Ascending aorta (tissue), 2 donors: ENCODE measurements at regions not wholly inside any gene's neighbourhood (a gene's known extent, or its start where the extent isn't known, plus 50 kb on each side); places are given as distances from the start of the nearest gene placed in this dataset.

ENCODE experiments used
- DNase-seq, 2 donors: peaks; one replicate each; pipeline ENCODE4 v3.0.0-alpha.2; 2019; ENCODE audit warnings: low spot score in 2 of 2
- H3K27ac ChIP-seq, 2 donors: fragments of 200-600 bp; sonication (generic); one replicate each; pipeline ENCODE4 v1.5.1; 2016 to 2017; ENCODE audit warnings: mild to moderate bottlenecking in 1 of 2
- H3K27me3 ChIP-seq: fragments of 200-600 bp; sonication (generic); one replicate; pipeline ENCODE4 v1.5.1; 2017
- H3K36me3 ChIP-seq, 2 donors: fragments of 200-600 bp; sonication (generic); one replicate each; pipeline ENCODE4 v1.5.1; 2016
- H3K4me1 ChIP-seq, 2 donors: fragments of 200-600 bp; sonication (generic); one replicate each; pipeline ENCODE4 v1.5.1; 2016 to 2017; ENCODE audit warnings: mild to moderate bottlenecking in 1 of 2
- H3K4me3 ChIP-seq, 2 donors: fragments of 200-600 bp; sonication (generic); one replicate each; pipeline ENCODE4 v1.5.1; 2016 to 2017; ENCODE audit warnings: mild to moderate bottlenecking in 1 of 2
- H3K9me3 ChIP-seq, 2 donors: fragments of 200-600 bp; sonication (generic); one replicate each; pipeline ENCODE4 v1.5.1; 2016
- intact Hi-C: fragments of 100-400 bp; cut with DNase I; formaldehyde crosslinking; loops from one replicate; pipeline ENCODE4 v1.15.1; 2023
- TF ChIP-seq, protein P1 (sequence below), 3 experiments: fragments of 200-600 bp in 2 of 3; fragments of 450-650 bp in 1 of 3; sonication (generic) in 2 of 3; IDR thresholded peaks; one replicate each; pipeline ENCODE4 v1.5.1; 2016 to 2019; ENCODE audit warnings: antibody characterized with exemption in 3 of 3, mild to moderate bottlenecking in 1 of 3, moderate library complexity in 1 of 3

DNA sequence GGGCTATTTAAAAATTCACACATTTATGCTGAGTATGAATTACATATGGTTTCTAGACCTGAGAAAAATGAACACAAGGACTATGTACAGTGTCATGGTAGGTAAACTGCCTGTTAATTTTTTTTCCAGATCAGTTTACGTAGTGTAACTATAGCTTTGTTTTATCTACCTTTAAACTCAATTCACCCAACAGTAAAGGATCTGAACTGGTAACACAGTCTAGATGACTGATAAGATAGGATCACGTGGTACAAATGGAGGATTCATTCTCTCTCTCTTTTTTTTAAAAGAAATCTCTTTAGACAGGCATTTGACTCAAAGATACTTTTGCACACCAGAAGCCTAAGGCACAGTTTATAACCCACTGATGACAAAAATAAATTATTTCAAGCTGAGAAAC lies 130.8 kb upstream of the ATP2B1 start:
- H3K27ac ChIP-seq, result no peak overlapping the region
- no peaks in the 10 kb centered on the region for H3K27me3 ChIP-seq
- no peak for DNase-seq
- intact Hi-C loops, result no loop called here
- no peaks in the 10 kb centered on the region for H3K4me1 ChIP-seq
- no peak overlapping the region for H3K4me3 ChIP-seq
- TF ChIP-seq, protein P1, sequence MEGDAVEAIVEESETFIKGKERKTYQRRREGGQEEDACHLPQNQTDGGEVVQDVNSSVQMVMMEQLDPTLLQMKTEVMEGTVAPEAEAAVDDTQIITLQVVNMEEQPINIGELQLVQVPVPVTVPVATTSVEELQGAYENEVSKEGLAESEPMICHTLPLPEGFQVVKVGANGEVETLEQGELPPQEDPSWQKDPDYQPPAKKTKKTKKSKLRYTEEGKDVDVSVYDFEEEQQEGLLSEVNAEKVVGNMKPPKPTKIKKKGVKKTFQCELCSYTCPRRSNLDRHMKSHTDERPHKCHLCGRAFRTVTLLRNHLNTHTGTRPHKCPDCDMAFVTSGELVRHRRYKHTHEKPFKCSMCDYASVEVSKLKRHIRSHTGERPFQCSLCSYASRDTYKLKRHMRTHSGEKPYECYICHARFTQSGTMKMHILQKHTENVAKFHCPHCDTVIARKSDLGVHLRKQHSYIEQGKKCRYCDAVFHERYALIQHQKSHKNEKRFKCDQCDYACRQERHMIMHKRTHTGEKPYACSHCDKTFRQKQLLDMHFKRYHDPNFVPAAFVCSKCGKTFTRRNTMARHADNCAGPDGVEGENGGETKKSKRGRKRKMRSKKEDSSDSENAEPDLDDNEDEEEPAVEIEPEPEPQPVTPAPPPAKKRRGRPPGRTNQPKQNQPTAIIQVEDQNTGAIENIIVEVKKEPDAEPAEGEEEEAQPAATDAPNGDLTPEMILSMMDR (IDR thresholded peaks at IDR 0.05), result no peak
- H3K9me3 ChIP-seq, result no peaks in the 10 kb centered on the region
- no peaks in the 10 kb centered on the region for H3K36me3 ChIP-seq

DNA sequence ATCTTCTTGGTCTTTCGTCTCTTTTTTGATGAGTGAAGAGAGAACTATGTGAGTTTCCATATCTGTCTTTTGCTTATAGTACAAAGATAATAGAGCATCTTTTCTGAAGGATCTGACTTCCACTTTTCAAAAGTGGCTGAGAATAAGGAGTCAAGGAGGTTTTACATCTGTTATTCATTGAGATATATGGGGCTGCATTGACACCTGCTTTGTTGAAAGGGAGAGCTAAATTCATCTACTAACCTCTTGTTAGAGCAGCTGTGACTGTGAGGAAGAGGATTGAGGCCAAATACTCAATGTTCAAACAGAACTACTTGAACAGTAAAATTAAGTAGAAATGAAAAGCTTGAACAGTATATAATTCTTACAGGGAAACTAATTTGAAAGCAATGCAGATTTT lies 130.2 kb upstream of the ATP2B1 start:
- Histone ChIP-seq H3K4me1 (no peaks in the 10 kb centered on the region), H3K9me3 (no peaks in the 10 kb centered on the region), H3K36me3 (no peaks in the 10 kb centered on the region), H3K27ac (no peak overlapping the region), H3K4me3 (no peak overlapping the region), H3K27me3 (no peaks in the 10 kb centered on the region)
- intact Hi-C loops, result no loop called here
- no peak for DNase-seq
- TF ChIP-seq, protein P1 (IDR thresholded peaks at IDR 0.05), result no peak

DNA sequence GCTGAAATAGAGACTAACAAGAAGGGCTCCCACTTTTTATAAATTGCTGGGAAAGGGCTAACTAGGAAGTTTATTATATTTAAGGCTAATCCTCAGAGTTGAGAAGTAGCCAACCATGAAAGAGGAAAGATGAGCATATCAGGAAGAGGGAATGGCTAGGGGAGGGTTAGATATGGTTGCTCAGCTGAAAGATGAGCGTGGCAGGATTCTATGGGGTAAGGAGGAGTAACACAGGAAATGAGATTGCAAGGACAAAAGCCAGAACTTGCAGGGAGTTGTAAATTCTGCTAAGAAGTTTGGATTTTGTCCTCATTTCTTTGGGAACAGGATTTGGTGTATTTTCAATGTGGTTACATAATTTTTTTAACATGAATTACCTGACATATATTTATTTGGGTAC lies 127.4 kb upstream of the ATP2B1 start:
- Histone ChIP-seq H3K36me3 (no peaks in the 10 kb centered on the region), H3K27ac (no peak overlapping the region), H3K4me1 (no peaks in the 10 kb centered on the region), H3K9me3 (no peaks in the 10 kb centered on the region), H3K27me3 (no peaks in the 10 kb centered on the region), H3K4me3 (no peak overlapping the region)
- no peak for DNase-seq
- TF ChIP-seq, protein P1 (IDR thresholded peaks at IDR 0.05), result no peak
- intact Hi-C loops, result no loop called here

DNA sequence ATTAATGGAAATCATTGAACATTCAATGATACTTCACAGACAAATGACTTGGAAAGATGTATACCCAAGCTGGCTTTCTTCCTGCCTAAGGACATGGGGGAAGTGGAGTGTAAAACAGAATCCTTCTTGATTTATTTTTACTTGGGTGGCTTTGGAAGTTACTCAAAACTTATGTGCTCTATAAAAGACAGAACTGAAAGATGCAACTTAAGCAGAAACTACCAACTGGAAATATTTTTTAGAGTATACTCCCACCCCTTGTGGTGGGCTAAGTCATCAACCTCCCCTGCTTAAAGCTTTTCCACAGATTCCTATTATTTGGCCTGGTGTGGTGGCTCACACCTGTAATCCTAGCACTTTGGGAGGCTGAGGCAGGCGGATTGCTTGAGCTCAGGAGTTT lies 126.0 kb upstream of the ATP2B1 start:
- intact Hi-C loops, result no loop called here
- H3K36me3 ChIP-seq, result no peaks in the 10 kb centered on the region
- TF ChIP-seq, protein P1 (IDR thresholded peaks at IDR 0.05), result no peak
- no peaks in the 10 kb centered on the region for H3K4me1 ChIP-seq
- no peak overlapping the region for H3K4me3 ChIP-seq
- H3K27me3 ChIP-seq, result no peaks in the 10 kb centered on the region
- DNase-seq, result no peak
- no peaks in the 10 kb centered on the region for H3K9me3 ChIP-seq
- no peak overlapping the region for H3K27ac ChIP-seq

DNA sequence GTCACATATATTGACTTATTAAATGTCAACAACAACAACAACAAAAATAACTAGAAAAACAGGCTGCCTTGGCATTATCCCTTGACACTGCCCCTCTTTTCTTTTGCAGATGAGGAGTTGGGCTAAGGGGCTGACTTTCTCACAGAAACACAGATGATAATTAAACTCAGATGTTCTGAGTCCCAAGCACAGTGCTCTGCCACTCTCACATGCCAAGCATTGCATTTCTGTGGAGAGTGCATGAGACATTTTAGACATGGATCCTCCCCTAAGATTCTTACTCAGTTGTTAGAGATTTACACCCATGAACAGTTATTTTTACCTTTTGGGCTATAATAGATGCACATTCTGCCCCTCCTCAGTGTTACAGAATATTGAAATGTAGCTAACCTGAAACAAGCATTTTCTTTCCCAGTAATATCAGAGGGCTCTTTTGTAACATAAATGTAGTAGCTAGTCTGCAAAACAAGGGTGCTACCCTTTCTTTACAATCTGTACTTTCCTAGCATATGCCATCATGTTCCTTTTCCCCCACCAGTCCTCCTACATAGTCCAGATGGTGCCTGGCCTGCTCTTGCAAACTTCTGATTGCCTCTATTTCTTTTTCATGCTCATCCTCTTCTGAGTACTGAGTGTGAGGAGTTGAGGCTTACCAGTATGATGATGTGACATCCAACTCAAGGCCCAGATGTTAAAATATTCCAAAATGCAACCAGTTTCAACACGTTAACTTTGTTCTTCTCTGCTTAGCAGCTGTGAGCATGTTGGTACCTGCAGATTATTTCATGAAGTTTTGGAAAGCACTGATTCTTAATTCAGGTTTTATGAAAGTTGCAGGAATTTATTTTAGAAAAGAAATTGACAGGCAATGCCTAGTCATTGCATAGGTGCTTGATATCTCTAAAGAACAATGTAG lies 125.0 kb upstream of the ATP2B1 start:
- H3K36me3 ChIP-seq, result no peaks in the 10 kb centered on the region
- DNase-seq, result no peak
- intact Hi-C loops, result no loop called here

More for the DNA sequence above, 125.0 kb upstream of the ATP2B1 start:
- Histone ChIP-seq H3K4me3 (no peak overlapping the region), H3K4me1 (no peaks in the 10 kb centered on the region), H3K27ac (no peak overlapping the region), H3K27me3 (no peaks in the 10 kb centered on the region), H3K9me3 (no peaks in the 10 kb centered on the region)
- TF ChIP-seq, protein P1 (IDR thresholded peaks at IDR 0.05), result no peak
